ENCODE measurements at regions not wholly inside any gene's neighbourhood (a gene's known extent, or its start where the extent isn't known, plus 50 kb on each side); places are given as distances from the start of the nearest gene placed in this dataset.

DNA sequence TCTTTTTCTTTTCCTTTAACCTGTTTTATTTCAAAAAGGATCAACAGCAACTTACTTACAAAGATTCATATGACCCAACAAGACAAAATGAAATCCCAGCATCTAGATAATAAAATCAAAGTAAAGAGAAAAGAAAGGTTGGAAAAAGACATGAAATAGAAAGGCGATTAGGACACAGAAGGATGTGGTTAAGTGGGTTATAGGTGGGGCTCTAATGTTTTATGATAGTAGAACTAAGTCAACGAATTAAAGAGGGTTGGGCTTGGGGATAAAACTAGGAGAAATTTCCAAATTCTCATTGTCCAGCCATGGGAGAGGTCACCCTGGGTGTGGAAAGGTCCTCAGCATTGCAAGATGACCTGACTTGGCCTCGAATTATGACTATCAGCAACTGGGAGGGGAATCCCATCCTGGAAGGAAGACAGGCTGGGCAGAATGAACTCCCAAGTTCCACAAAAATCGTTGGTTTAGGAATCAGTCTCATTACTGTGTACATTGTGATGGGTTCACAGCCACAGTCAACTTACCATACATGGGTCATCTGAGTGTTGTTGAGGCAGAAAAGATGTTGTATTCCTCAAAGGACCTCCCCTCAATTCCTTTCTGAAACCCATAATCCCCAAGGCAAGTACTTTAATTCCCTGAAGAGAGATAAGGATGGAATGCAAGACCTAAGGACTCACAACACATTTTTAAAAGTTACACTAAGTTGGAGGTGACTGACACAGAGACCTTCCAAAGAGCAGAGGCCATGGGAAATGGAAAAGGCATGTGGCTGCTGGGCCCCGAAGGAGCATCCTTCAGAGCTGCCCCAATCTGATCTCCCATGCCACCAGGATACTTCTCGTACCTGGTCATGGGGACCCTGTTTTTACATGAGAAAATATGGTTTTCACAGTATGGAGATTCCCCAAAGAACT is 167.6 kb downstream of the UXS1 start:
- DNase-seq (no peak), ATAC-seq (no peak)
- H3K27ac ChIP-seq = no peak overlapping the region
- intact Hi-C loops (cut with DNase I; ENCODE audit: low total_unique reads) = no loop called here
- no peaks in the 10 kb centered on the region for H3K36me3 ChIP-seq
- no peaks in the 10 kb centered on the region for H3K27me3 ChIP-seq
- peaks cover 15 to 25% of the 10 kb centered on the region in 2 donors for H3K4me1 ChIP-seq
- no peaks in the 10 kb centered on the region for H3K9me3 ChIP-seq
- TF ChIP-seq, protein P1, sequence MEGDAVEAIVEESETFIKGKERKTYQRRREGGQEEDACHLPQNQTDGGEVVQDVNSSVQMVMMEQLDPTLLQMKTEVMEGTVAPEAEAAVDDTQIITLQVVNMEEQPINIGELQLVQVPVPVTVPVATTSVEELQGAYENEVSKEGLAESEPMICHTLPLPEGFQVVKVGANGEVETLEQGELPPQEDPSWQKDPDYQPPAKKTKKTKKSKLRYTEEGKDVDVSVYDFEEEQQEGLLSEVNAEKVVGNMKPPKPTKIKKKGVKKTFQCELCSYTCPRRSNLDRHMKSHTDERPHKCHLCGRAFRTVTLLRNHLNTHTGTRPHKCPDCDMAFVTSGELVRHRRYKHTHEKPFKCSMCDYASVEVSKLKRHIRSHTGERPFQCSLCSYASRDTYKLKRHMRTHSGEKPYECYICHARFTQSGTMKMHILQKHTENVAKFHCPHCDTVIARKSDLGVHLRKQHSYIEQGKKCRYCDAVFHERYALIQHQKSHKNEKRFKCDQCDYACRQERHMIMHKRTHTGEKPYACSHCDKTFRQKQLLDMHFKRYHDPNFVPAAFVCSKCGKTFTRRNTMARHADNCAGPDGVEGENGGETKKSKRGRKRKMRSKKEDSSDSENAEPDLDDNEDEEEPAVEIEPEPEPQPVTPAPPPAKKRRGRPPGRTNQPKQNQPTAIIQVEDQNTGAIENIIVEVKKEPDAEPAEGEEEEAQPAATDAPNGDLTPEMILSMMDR (IDR thresholded peaks at IDR 0.05 in 4 of 5, conservative IDR thresholded peaks at IDR 0.05 in 1 of 5) = no peak
- no peak for TF ChIP-seq POLR2A (IDR thresholded peaks at IDR 0.05)
- in situ Hi-C loops (cut with MboI; ENCODE audit: low sequenced_read_pairs in 4 of 4) = loop anchor here in 2 of 4 donors (25.0 kb wide), 2 partner anchors 89 to 289 kb away; partner anchors contain the start of gene NCK2 (in 1 of the 2)
- H3K4me3 ChIP-seq = no peak overlapping the region

DNA sequence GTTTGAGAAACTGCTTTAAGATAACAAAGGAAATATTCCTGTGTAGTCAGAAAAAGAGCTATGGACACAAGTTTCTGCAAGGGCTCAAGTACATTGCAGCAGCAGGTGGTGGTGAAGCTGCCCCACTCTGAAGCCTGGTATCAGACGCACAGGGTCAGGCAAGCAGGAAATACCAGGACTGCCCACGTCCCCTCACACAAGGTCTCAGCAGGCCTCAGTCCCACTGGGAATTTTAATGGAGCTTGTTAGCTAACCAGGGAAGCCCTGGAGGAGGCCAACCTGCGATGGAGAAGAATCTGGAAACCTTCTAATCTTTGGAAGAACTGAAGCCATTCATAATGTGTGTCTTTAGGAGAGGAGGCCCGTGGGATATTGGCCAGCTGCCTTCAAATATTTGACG is 168.3 kb downstream of the UXS1 start:
- H3K27me3 ChIP-seq = no peaks in the 10 kb centered on the region
- no peaks in the 10 kb centered on the region for H3K9me3 ChIP-seq
- H3K36me3 ChIP-seq = no peaks in the 10 kb centered on the region
- no peak overlapping the region for H3K27ac ChIP-seq
- intact Hi-C loops (cut with DNase I; ENCODE audit: low total_unique reads) = no loop called here
- H3K4me3 ChIP-seq = no peak overlapping the region
- in situ Hi-C loops (cut with MboI; ENCODE audit: low sequenced_read_pairs in 4 of 4) = loop anchor here in 2 of 4 donors (25.0 kb wide), 2 partner anchors 88 to 288 kb away; partner anchors contain the start of gene NCK2 (in 1 of the 2)
- peaks cover 9 to 17% of the 10 kb centered on the region in 2 donors for H3K4me1 ChIP-seq
- no peak for DNase-seq
- ATAC-seq = no peak
- TF ChIP-seq, protein P1 (IDR thresholded peaks at IDR 0.05 in 4 of 5, conservative IDR thresholded peaks at IDR 0.05 in 1 of 5) = no peak
- TF ChIP-seq POLR2A (IDR thresholded peaks at IDR 0.05) = no peak

DNA sequence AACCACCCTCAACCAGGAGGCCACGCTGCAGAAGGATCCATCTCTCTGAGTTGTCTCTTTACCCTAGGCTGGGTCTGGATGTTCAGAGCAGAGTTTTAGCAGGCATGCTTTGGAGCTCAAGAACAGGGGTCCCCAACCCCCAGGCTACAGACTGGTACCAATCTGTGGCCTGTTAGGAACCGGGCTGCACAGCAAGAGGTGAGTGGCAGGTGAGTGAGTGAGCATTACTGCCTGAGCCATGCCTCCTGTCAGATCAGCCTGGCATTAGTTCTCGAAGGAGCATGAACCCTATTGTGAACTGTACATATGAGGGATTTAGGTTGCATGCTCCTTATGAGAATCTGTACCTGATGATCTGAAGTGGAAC is 172.5 kb downstream of the UXS1 start:
- Histone ChIP-seq H3K4me1 (peaks cover 5 to 12% of the 10 kb centered on the region in 2 donors), H3K27ac (no peak overlapping the region), H3K27me3 (no peaks in the 10 kb centered on the region), H3K4me3 (no peak overlapping the region), H3K9me3 (no peaks in the 10 kb centered on the region), H3K36me3 (no peaks in the 10 kb centered on the region)
- in situ Hi-C loops (cut with MboI; ENCODE audit: low sequenced_read_pairs in 4 of 4) = no loop called here
- no peak for DNase-seq
- intact Hi-C loops (cut with DNase I; ENCODE audit: low total_unique reads) = no loop called here
- ATAC-seq = no peak
- TF ChIP-seq, protein P1 (IDR thresholded peaks at IDR 0.05 in 4 of 5, conservative IDR thresholded peaks at IDR 0.05 in 1 of 5) = no peak
- no peak for TF ChIP-seq POLR2A (IDR thresholded peaks at IDR 0.05)

DNA sequence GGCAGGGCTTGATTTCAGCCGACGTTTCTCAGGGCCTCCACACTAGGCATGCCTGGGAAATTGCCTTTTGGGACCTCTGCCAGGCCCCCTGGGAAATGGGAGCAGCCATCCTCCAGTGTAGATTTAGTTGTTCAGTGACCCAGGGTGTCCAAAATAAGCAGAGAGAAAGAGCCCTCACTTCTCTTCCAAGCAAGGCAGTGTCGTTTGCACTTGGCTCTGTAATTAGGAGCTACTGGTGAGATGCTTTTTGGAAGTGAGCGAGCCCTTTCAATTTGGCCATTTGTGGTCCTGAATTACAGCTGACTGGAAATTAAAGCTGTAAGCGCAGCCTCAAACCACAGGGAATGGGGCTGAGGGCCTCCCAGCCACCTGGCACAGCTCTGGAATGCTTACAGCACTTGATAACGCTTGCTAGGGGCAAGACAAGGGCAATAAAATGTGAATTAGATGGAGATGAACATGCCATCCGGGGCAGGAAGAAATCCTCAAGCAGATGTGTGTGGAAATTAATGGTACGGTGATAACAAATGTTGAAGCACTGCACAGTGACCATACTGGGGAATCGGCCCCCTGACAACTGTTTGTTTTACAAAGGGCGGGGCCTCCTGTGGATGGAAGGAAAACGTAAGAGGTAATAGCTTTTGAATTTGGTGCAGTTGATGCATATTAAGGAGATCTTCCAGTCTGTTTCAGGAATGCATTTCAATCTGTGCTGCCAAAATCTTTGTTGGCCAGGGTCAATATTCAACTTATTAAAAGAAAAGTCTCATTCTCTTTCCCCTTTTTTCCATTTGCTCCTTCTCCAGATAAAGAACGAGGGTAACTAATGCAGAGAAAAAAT is 173.1 kb downstream of the UXS1 start:
- H3K4me1 ChIP-seq = peaks cover 0 to 12% of the 10 kb centered on the region in 2 donors
- H3K27me3 ChIP-seq = no peaks in the 10 kb centered on the region
- H3K4me3 ChIP-seq = no peak overlapping the region
- in situ Hi-C loops (cut with MboI; ENCODE audit: low sequenced_read_pairs in 4 of 4) = no loop called here
- DNase-seq (no peak), ATAC-seq (no peak)
- TF ChIP-seq, protein P1 (IDR thresholded peaks at IDR 0.05 in 4 of 5, conservative IDR thresholded peaks at IDR 0.05 in 1 of 5) = no peak
- no peak for TF ChIP-seq POLR2A (IDR thresholded peaks at IDR 0.05)
- no peak overlapping the region for H3K27ac ChIP-seq
- no peaks in the 10 kb centered on the region for H3K9me3 ChIP-seq
- no peaks in the 10 kb centered on the region for H3K36me3 ChIP-seq
- intact Hi-C loops (cut with DNase I; ENCODE audit: low total_unique reads) = no loop called here
